HepG2 (cell line): ENCODE measurements at regions not wholly inside any gene's neighbourhood (a gene's known extent, or its start where the extent isn't known, plus 50 kb on each side); places are given as distances from the start of the nearest gene placed in this dataset.

Experiments used
- ATAC-seq: fragments of 200-7000 bp; cut with Tn5 transposase; 3 replicates; pipeline ENCODE4 v1.9.1; 2020; ENCODE audit warnings: mild to moderate bottlenecking, moderate library complexity
- BruUV-seq: library from RNA; stranded (reverse); fragments of 400-500 nt; replicated peaks from 2 replicates; lab custom pipeline; 2021; lab: Mats Ljungman, UMichigan
- CTCF ChIA-PET: fragments of 300-600 bp; formaldehyde crosslinking; extraction: SDS; loops from one replicate; lab custom pipeline; 2021; ENCODE audit warnings: low total read pairs, inconsistent platforms, low intra/inter-chr PET ratio; lab: Yijun Ruan, JAX
- POLR2A ChIA-PET: fragments of 350-600 bp; sonication (Branson Sonifier 250); formaldehyde crosslinking; loops from one replicate; lab custom pipeline; 2020; ENCODE audit warnings: antibody characterized with exemption, inconsistent platforms; lab: Yijun Ruan, JAX
- DNase-seq: peaks from one replicate; pipeline ENCODE4 v3.0.0-alpha.2; 2015; ENCODE audit warnings: low spot score
- FAIRE-seq: peaks from 3 replicates; lab custom pipeline; 2011; peaks lifted over from hg19 to GRCh38; lab: Jason Lieb, UNC
- H2AFZ ChIP-seq: one replicate; pipeline ENCODE4 v1.6.1; 2011; ENCODE audit warnings: low read length, inconsistent platforms
- H3K27ac ChIP-seq: fragments of 300-600 bp; 3 replicates; pipeline ENCODE4 v1.8.0; 2011; ENCODE audit warnings: mixed run types, mild to moderate bottlenecking, mixed read lengths, low read length, inconsistent platforms; ENCODE audit not compliant: insufficient read depth; ENCODE audit errors: extremely low read length
- H3K27me3 ChIP-seq, 2 experiments: fragments of 200-600 bp in 1 of 2; 2 replicates in 1 of 2; 3 replicates in 1 of 2; pipeline versions ENCODE4 v1.6.0 to v1.8.0; 2011; ENCODE audit warnings: low read length in 2 of 2, mild to moderate bottlenecking in 2 of 2, moderate library complexity in 2 of 2, inconsistent platforms in 1 of 2; ENCODE audit not compliant: insufficient read depth in 2 of 2, control insufficient read depth in 1 of 2
- H3K36me3 ChIP-seq, 2 experiments: fragments of 200-600 bp in 1 of 2; replicated peaks in 1 of 2; 2 replicates in 1 of 2; 3 replicates in 1 of 2; pipeline versions ENCODE4 v1.5.1 to v1.8.0; 2011; ENCODE audit warnings: low read length in 2 of 2, inconsistent platforms in 1 of 2; ENCODE audit not compliant: insufficient read depth in 2 of 2, control insufficient read depth in 1 of 2
- H3K4me1 ChIP-seq: 2 replicates; pipeline ENCODE4 v1.5.1; 2012; ENCODE audit warnings: low read length, inconsistent platforms; ENCODE audit not compliant: insufficient read depth
- H3K4me2 ChIP-seq: 2 replicates; pipeline ENCODE4 v1.6.0; 2011; ENCODE audit warnings: low read depth, low read length, inconsistent platforms
- H3K4me3 ChIP-seq, 3 experiments: fragments of 200-600 bp in 1 of 3; sonication (generic), shearing (Covaris generic) in 1 of 3; replicated peaks in 1 of 3; 2 replicates each; pipeline ENCODE4 v1.5.1; 2011 to 2016; ENCODE audit warnings: low read length in 3 of 3, inconsistent platforms in 2 of 3, low read depth in 2 of 3, mild to moderate bottlenecking in 2 of 3, control low read depth in 1 of 3, mixed read lengths in 1 of 3; ENCODE audit not compliant: insufficient read depth in 1 of 3
- H3K79me2 ChIP-seq: one replicate; pipeline ENCODE4 v1.6.1; 2011; ENCODE audit warnings: low read length, inconsistent platforms; ENCODE audit not compliant: insufficient read depth
- H3K9ac ChIP-seq: 2 replicates; pipeline ENCODE4 v1.6.0; 2011; ENCODE audit warnings: mild to moderate bottlenecking, low read depth, low read length, inconsistent platforms; ENCODE audit not compliant: insufficient read depth
- H3K9me3 ChIP-seq: 2 replicates; pipeline ENCODE4 v1.5.1; 2012; ENCODE audit warnings: mild to moderate bottlenecking, low read length
- H4K20me1 ChIP-seq: 2 replicates; pipeline ENCODE4 v1.6.0; 2011; ENCODE audit warnings: inconsistent platforms, mild to moderate bottlenecking, low read length, moderate library complexity; ENCODE audit not compliant: insufficient read depth
- CEBPB ChIP-seq: IDR thresholded peaks from 2 replicates; pipeline ENCODE4 v1.6.1; 2011; ENCODE audit warnings: low read depth, low read length, improper control_type of control experiment, borderline replicate concordance
- GLI4 ChIP-seq: sonication (generic); formaldehyde crosslinking; IDR thresholded peaks from 2 replicates; pipeline ENCODE4 v1.5.1; 2020; ENCODE audit warnings: missing genetic modification reagents, mild to moderate bottlenecking, moderate library complexity, borderline replicate concordance
- HNRNPUL1 ChIP-seq: fragments of 200-400 bp; formaldehyde crosslinking; IDR thresholded peaks from 2 replicates; pipeline ENCODE4 v1.6.1; 2017; ENCODE audit warnings: low read depth, mild to moderate bottlenecking, low read length, moderate library complexity
- HOXA7 ChIP-seq: sonication (generic); formaldehyde crosslinking; IDR thresholded peaks from 2 replicates; pipeline ENCODE4 v1.8.1; 2022; ENCODE audit warnings: mild to moderate bottlenecking, missing genetic modification reagents, moderate library complexity
- HOXD1 ChIP-seq: sonication (generic); formaldehyde crosslinking; IDR thresholded peaks from 2 replicates; pipeline ENCODE4 v1.5.0; 2020; ENCODE audit warnings: missing genetic modification reagents
- KLF15 ChIP-seq: sonication (generic); formaldehyde crosslinking; IDR thresholded peaks from 2 replicates; pipeline ENCODE4 v1.8.1; 2023; ENCODE audit warnings: borderline replicate concordance, mild to moderate bottlenecking, inconsistent platforms, missing genetic modification reagents, mixed read lengths
- KLF6 ChIP-seq: IDR thresholded peaks from 2 replicates; pipeline ENCODE4 v1.8.0; 2016; ENCODE audit warnings: missing biosample characterization, missing genetic modification reagents
- MED1 ChIP-seq: sonication (generic); formaldehyde crosslinking; IDR thresholded peaks from 2 replicates; pipeline ENCODE4 v1.4.0; 2020; ENCODE audit warnings: missing genetic modification reagents
- RAD21 ChIP-seq: fragments of 450-650 bp; formaldehyde crosslinking; IDR thresholded peaks from 2 replicates; pipeline ENCODE4 v1.5.0; 2020; ENCODE audit warnings: mild to moderate bottlenecking
- RBAK ChIP-seq: sonication (generic); formaldehyde crosslinking; IDR thresholded peaks from 2 replicates; pipeline ENCODE4 v1.5.1; 2020; ENCODE audit warnings: mild to moderate bottlenecking, missing genetic modification reagents
- YEATS2 ChIP-seq: sonication (generic); formaldehyde crosslinking; IDR thresholded peaks from 2 replicates; pipeline ENCODE4 v1.4.0; 2020; ENCODE audit warnings: missing genetic modification reagents, borderline replicate concordance
- ZNF274 ChIP-seq: sonication (generic); formaldehyde crosslinking; IDR thresholded peaks from 2 replicates; pipeline ENCODE4 v1.5.1; 2020; ENCODE audit warnings: mild to moderate bottlenecking, missing genetic modification reagents
- ZNF460 ChIP-seq: sonication (generic); formaldehyde crosslinking; IDR thresholded peaks from 2 replicates; pipeline ENCODE4 v1.5.1; 2020; ENCODE audit warnings: missing genetic modification reagents, mild to moderate bottlenecking, borderline replicate concordance
- ZNF567 ChIP-seq: sonication (generic); formaldehyde crosslinking; IDR thresholded peaks from 2 replicates; pipeline ENCODE4 v1.8.1; 2023; ENCODE audit warnings: mild to moderate bottlenecking, missing genetic modification reagents, borderline replicate concordance
- ZNF816 ChIP-seq: sonication (generic); formaldehyde crosslinking; IDR thresholded peaks from 2 replicates; pipeline ENCODE4 v1.8.0; 2022; ENCODE audit warnings: missing genetic modification reagents, mild to moderate bottlenecking, borderline replicate concordance
- WGBS: methylation state at CpG from one replicate; pipeline ENCODE4 v1.1.6; 2017; ENCODE audit warnings: low lambda C conversion rate; 5-methylcytosine and 5-hydroxymethylcytosine counted together
- in situ Hi-C: cut with HindIII; loops from 2 replicates; pipeline ENCODE4 v1.10.0; 2017; ENCODE audit warnings: low pct_unique_long_range_greater_than_20kb; ENCODE audit not compliant: extremely low pct_ligation_motif_present
- intact Hi-C: fragments of 100-400 bp; cut with micrococcal nuclease; formaldehyde crosslinking; loops from one replicate; pipeline ENCODE4 v1.10.0; 2022; ENCODE audit not compliant: unreplicated experiment
- TF ChIP-seq, protein P1 (sequence below): sonication (generic); formaldehyde crosslinking; IDR thresholded peaks from 2 replicates; pipeline ENCODE4 v1.8.1; 2023; ENCODE audit warnings: mild to moderate bottlenecking, moderate library complexity, missing genetic modification reagents
- TF ChIP-seq, protein P2 (sequence below): conservative IDR thresholded peaks from 2 replicates; pipeline ENCODE4 v1.6.1; 2018; ENCODE audit warnings: missing genetic modification reagents

DNA sequence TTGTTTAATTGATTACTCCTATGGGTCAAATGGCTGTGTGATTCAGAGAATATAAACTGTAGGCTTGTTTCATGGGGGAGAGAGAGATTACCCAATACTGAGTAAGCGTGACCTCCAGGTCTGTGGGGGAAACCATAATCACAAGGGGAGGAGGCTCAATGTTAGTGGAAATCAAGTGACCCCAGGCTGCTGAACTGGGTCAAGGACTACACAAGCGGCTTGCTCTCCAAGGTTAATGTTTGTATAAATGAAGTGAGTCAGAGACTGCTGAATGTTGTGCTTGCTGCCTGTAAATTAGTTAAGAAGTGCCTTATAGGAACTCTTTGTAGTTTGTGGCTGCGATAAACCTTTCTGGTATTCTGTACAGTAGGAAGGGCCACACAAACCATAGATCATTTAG, 479.7 kb downstream of the AACS start:
- Histone ChIP-seq H3K27ac (no peak overlapping the region), H3K27me3 (no peaks in the 10 kb centered on the region), H3K4me1 (no peaks in the 10 kb centered on the region), H3K4me3 (no peak overlapping the region), H3K9ac (no peak overlapping the region), H3K36me3 (no peaks in the 10 kb centered on the region), H2AFZ (no peak overlapping the region), H4K20me1 (no peaks in the 10 kb centered on the region), H3K4me2 (no peak overlapping the region), H3K9me3 (no peaks in the 10 kb centered on the region), H3K79me2 (no peaks in the 10 kb centered on the region)
- no peak for TF ChIP-seq YEATS2 (CRISPR knock-in tag)
- no peak for TF ChIP-seq GLI4 (CRISPR knock-in tag)
- no peak for TF ChIP-seq HNRNPUL1
- no peak for TF ChIP-seq HOXA7 (CRISPR knock-in tag)
- TF ChIP-seq, protein P1, sequence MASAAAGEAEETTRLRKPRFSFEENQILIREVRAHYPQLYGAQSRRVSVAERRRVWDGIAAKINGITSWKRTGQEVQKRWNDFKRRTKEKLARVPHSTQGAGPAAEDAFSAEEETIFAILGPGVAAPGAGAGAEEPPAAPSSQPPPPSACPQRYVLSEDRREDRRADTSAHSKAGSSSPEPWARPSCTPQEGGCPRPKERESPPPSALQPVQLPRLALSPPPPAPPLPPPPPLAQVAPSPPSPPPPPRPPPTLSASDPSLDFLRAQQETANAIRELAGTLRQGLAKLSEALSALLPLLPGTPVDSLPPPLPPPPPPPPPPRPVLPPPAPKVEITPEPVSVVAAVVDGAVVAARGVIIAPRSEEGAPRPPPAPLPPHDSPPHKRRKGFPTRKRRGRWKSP (CRISPR knock-in tag), result no peak
- no peak for TF ChIP-seq HOXD1 (CRISPR knock-in tag)
- no peak for TF ChIP-seq RAD21
- no peak for TF ChIP-seq ZNF567 (CRISPR knock-in tag)
- no peak for TF ChIP-seq MED1 (CRISPR knock-in tag)
- no peak for TF ChIP-seq ZNF816
- no peak for TF ChIP-seq ZNF274 (CRISPR knock-in tag)
- TF ChIP-seq RBAK (CRISPR knock-in tag), result no peak
- TF ChIP-seq CEBPB, result no peak
- no peak for TF ChIP-seq KLF15 (CRISPR knock-in tag)
- no peak for TF ChIP-seq KLF6 (CRISPR knock-in tag)
- no peak for TF ChIP-seq ZNF460
- TF ChIP-seq, protein P2, sequence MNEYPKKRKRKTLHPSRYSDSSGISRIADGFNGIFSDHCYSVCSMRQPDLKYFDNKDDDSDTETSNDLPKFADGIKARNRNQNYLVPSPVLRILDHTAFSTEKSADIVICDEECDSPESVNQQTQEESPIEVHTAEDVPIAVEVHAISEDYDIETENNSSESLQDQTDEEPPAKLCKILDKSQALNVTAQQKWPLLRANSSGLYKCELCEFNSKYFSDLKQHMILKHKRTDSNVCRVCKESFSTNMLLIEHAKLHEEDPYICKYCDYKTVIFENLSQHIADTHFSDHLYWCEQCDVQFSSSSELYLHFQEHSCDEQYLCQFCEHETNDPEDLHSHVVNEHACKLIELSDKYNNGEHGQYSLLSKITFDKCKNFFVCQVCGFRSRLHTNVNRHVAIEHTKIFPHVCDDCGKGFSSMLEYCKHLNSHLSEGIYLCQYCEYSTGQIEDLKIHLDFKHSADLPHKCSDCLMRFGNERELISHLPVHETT (CRISPR knock-in tag), result no peak
- in situ Hi-C loops (loop anchor here (25.0 kb wide), 2 partner anchors 1192 to 1842 kb away; no protein-coding TSS in a partner anchor), intact Hi-C loops (no loop called here)
- ATAC-seq (no peak), DNase-seq (no peak), FAIRE-seq (no peak)
- POLR2A ChIA-PET, result no interaction called here
- CTCF ChIA-PET, result no interaction called here
- 27% methylated on average over 3 of the region's 3 CpGs for WGBS
- BruUV-seq, result no TSS peak
